ENCODE measurements at regions not wholly inside any gene's neighbourhood (a gene's known extent, or its start where the extent isn't known, plus 50 kb on each side); places are given as distances from the start of the nearest gene placed in this dataset.

DNA sequence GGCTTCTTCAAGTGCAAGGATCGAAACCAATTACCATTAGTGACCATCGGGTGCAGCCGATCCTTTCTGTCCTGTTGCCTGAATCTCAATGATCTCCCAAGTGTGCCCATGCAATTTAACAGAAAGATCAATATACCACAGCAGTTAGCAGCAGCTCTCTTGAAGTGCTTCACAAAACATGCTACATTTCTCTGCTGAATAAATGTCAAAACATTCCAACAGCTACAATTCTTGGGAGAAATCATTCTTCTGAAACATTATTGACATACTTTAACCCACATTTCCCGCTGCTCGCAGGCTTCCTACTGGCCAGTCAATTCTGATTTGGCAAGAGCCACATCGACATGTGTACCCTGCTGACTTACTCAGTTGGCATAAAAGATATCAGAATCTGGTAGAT, 907.7 kb downstream of the TMEM182 start:
- TF ChIP-seq POLR2A (IDR thresholded peaks at IDR 0.05) (no peak), POLR2AphosphoS5 (IDR thresholded peaks at IDR 0.05) (no peak)
- TF ChIP-seq, protein P1, sequence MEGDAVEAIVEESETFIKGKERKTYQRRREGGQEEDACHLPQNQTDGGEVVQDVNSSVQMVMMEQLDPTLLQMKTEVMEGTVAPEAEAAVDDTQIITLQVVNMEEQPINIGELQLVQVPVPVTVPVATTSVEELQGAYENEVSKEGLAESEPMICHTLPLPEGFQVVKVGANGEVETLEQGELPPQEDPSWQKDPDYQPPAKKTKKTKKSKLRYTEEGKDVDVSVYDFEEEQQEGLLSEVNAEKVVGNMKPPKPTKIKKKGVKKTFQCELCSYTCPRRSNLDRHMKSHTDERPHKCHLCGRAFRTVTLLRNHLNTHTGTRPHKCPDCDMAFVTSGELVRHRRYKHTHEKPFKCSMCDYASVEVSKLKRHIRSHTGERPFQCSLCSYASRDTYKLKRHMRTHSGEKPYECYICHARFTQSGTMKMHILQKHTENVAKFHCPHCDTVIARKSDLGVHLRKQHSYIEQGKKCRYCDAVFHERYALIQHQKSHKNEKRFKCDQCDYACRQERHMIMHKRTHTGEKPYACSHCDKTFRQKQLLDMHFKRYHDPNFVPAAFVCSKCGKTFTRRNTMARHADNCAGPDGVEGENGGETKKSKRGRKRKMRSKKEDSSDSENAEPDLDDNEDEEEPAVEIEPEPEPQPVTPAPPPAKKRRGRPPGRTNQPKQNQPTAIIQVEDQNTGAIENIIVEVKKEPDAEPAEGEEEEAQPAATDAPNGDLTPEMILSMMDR (IDR thresholded peaks at IDR 0.05), result no peak
